ENCODE measurements at regions not wholly inside any gene's neighbourhood (a gene's known extent, or its start where the extent isn't known, plus 50 kb on each side); places are given as distances from the start of the nearest gene placed in this dataset.

- no peak for DNase-seq
Measured at GRCh38 chr6:144855375-144855774, 570.2 kb downstream of the UTRN start.

GRCh38 chr6:144855812-144856531 lies 570.8 kb downstream of the UTRN start:
- no peak for DNase-seq

- no peak for DNase-seq
Measured at GRCh38 chr6:144856622-144857021, 571.5 kb downstream of the UTRN start.

GRCh38 chr6:144857086-144857485 lies 572.0 kb downstream of the UTRN start:
- DNase-seq: no peak

GRCh38 chr6:144862769-144863168 lies 577.6 kb downstream of the UTRN start:
- DNase-seq: no peak

- DNase-seq: no peak
Measured at GRCh38 chr6:144867761-144868160, 582.6 kb downstream of the UTRN start.

- no peak for DNase-seq
Measured at GRCh38 chr6:144870782-144871181, 585.6 kb downstream of the UTRN start.

- no peak for DNase-seq
Measured at GRCh38 chr6:144873623-144874378, 588.7 kb downstream of the UTRN start.

- DNase-seq: no peak
Measured at GRCh38 chr6:144876689-144877088, 591.6 kb downstream of the UTRN start.

- no peak for DNase-seq
Measured at GRCh38 chr6:144877118-144877517, 592.0 kb downstream of the UTRN start.

GRCh38 chr6:144878577-144878976 lies 593.4 kb downstream of the UTRN start:
- DNase-seq: no peak

- no peak for DNase-seq
Measured at GRCh38 chr6:144879436-144879835, 594.3 kb downstream of the UTRN start.

- DNase-seq: no peak
Measured at GRCh38 chr6:144882425-144882824, 597.3 kb downstream of the UTRN start.

- no peak for DNase-seq
Measured at GRCh38 chr6:144883915-144884314, 598.8 kb downstream of the UTRN start.

- DNase-seq: no peak
Measured at GRCh38 chr6:144885817-144886216, 600.7 kb downstream of the UTRN start.

- DNase-seq: no peak
Measured at GRCh38 chr6:144886682-144887081, 601.5 kb downstream of the UTRN start.

- DNase-seq: no peak
Measured at GRCh38 chr6:144888621-144889020, 603.5 kb downstream of the UTRN start.

- DNase-seq: no peak
Measured at GRCh38 chr6:144893680-144894151, 608.6 kb downstream of the UTRN start.

GRCh38 chr6:144894240-144894639 lies 609.1 kb downstream of the UTRN start:
- no peak for DNase-seq

- no peak for DNase-seq
Measured at GRCh38 chr6:144895313-144896278, 610.5 kb downstream of the UTRN start.

GRCh38 chr6:144896289-144896688 lies 611.2 kb downstream of the UTRN start:
- no peak for DNase-seq

- no peak for DNase-seq
Measured at GRCh38 chr6:144896871-144897270, 611.7 kb downstream of the UTRN start.

GRCh38 chr6:144897441-144897921 lies 612.3 kb downstream of the UTRN start:
- DNase-seq: no peak
